ENCODE measurements at regions not wholly inside any gene's neighbourhood (a gene's known extent, or its start where the extent isn't known, plus 50 kb on each side); places are given as distances from the start of the nearest gene placed in this dataset.

GRCh38 chr14:98162856-98163805, 1108.9 kb downstream of the BCL11B start:
- TF ChIP-seq CTCF (IDR thresholded peaks at IDR 0.05; ENCODE audit: low read depth, low read length), result no peak
- H3K27me3 ChIP-seq (ENCODE audit: insufficient read depth, low read depth, severe bottlenecking), result peaks cover 72% of the 10 kb centered on the region
- no peak for DNase-seq
- H3K4me3 ChIP-seq (ENCODE audit: low read depth, low read length), result no peak overlapping the region
- no peaks in the 10 kb centered on the region for H3K9me3 ChIP-seq (ENCODE audit: severe bottlenecking)
- H3K27ac ChIP-seq, result no peak overlapping the region
- no peaks in the 10 kb centered on the region for H3K36me3 ChIP-seq

GRCh38 chr14:98163873-98164272, 1108.1 kb downstream of the BCL11B start:
- no peak overlapping the region for H3K27ac ChIP-seq
- H3K36me3 ChIP-seq, result no peaks in the 10 kb centered on the region
- TF ChIP-seq CTCF (IDR thresholded peaks at IDR 0.05; ENCODE audit: low read depth, low read length), result no peak
- peaks cover 70% of the 10 kb centered on the region for H3K27me3 ChIP-seq (ENCODE audit: insufficient read depth, low read depth, severe bottlenecking)
- no peak for DNase-seq
- H3K4me3 ChIP-seq (ENCODE audit: low read depth, low read length), result no peak overlapping the region
- no peaks in the 10 kb centered on the region for H3K9me3 ChIP-seq (ENCODE audit: severe bottlenecking)

GRCh38 chr14:98165976-98166375, 1106.0 kb downstream of the BCL11B start:
- Histone ChIP-seq H3K27me3 (ENCODE audit: insufficient read depth, low read depth, severe bottlenecking) (peaks cover 65% of the 10 kb centered on the region), H3K27ac (no peak overlapping the region), H3K4me3 (ENCODE audit: low read depth, low read length) (no peak overlapping the region), H3K36me3 (no peaks in the 10 kb centered on the region), H3K9me3 (ENCODE audit: severe bottlenecking) (no peaks in the 10 kb centered on the region)
- DNase-seq, result no peak
- TF ChIP-seq CTCF (IDR thresholded peaks at IDR 0.05; ENCODE audit: low read depth, low read length), result no peak

- H3K9me3 ChIP-seq (ENCODE audit: severe bottlenecking), result no peaks in the 10 kb centered on the region
- no peak overlapping the region for H3K4me3 ChIP-seq (ENCODE audit: low read depth, low read length)
- no peak overlapping the region for H3K27ac ChIP-seq
- H3K27me3 ChIP-seq (ENCODE audit: insufficient read depth, low read depth, severe bottlenecking), result peaks cover 69% of the 10 kb centered on the region
- H3K36me3 ChIP-seq, result no peaks in the 10 kb centered on the region
- no peak for TF ChIP-seq CTCF (IDR thresholded peaks at IDR 0.05; ENCODE audit: low read depth, low read length)
- DNase-seq, result no peak
Measured at GRCh38 chr14:98167275-98167674, 1104.7 kb downstream of the BCL11B start.

GRCh38 chr14:98167705-98168104, 1104.3 kb downstream of the BCL11B start:
- no peaks in the 10 kb centered on the region for H3K36me3 ChIP-seq

More at GRCh38 chr14:98167705-98168104, 1104.3 kb downstream of the BCL11B start:
- Histone ChIP-seq H3K9me3 (ENCODE audit: severe bottlenecking) (no peaks in the 10 kb centered on the region), H3K27ac (no peak overlapping the region), H3K4me3 (ENCODE audit: low read depth, low read length) (no peak overlapping the region), H3K27me3 (ENCODE audit: insufficient read depth, low read depth, severe bottlenecking) (peaks cover 69% of the 10 kb centered on the region)
- DNase-seq, result no peak
- no peak for TF ChIP-seq CTCF (IDR thresholded peaks at IDR 0.05; ENCODE audit: low read depth, low read length)
